ENCODE measurements at regions not wholly inside any gene's neighbourhood (a gene's known extent, or its start where the extent isn't known, plus 50 kb on each side); places are given as distances from the start of the nearest gene placed in this dataset.
"Not testable (repeated sequence)": the region's sequence is repeated elsewhere in the genome, so short reads cannot be mapped to it uniquely, and the experiment has no call there.

GRCh38 chr15:47887241-47887800, 170.0 kb downstream of the SEMA6D start:
- no peak for DNase-seq

DNA sequence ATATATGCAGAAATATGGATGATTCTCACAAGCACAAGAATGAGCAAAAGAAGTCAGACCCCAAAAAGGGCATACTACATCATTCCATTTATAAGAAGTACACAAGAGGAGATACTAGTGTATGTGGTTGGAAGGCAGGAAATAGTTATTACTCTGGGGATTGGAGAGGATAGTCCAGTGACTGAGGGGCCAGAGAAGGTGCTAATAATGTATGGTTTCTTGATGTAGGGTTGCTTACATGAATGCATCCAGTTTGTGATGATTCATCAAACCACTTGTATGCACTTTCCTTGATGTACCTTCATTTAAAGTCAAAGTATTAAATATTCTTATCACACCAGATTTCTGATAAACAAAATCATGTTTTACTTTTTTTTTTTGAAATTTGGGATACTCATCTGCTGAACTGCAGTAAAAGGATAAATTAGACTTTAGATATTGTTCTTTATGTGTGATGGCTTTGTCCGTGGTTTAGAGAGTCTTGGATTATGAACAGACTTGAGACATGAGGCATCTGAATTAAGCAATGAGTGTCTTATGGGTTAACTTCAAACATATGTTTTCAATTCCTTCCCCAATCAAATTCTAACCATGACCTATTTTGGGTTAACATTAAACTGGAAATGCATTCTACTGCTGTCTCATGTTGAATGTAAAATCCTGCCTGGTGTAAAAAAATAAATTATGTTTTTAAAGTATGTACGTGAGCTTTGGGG, 171.2 kb downstream of the SEMA6D start:
- no peak for DNase-seq

DNA sequence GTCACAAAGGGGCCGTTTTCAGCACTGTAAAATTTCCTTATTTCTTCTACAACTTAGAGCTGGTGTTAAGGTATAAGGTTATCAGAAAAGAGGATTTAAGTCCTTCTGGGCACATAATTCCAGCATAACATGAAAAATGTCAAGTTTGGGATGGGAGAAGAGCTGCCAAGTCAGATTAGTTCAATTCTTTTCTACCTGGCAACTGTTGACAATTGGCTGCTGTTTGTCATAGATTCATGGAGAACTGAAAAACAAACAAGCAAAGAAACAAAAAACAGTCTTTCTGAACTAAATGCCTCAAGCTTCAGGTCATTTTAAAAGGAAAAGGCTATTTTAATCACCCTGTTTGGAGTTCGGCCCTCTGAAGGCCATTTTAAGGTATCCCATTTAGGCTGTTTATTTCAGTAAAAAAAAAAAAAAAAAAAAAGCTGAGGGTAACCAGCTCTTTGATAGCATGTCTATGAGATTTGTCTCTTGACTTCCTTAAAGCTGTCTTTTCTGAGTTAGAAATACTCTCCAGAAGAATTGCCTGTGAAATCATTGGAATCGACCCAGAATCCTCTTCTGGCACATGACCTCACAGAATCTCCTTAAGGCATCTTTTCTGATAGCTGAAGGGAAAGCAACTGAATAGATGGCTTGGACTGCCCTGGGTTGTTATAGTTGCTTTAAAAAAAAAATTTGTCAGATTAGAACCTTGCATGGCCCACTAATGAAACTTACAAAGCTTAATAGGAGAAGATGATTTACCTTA, 173.3 kb downstream of the SEMA6D start:
- no peak for DNase-seq

DNA sequence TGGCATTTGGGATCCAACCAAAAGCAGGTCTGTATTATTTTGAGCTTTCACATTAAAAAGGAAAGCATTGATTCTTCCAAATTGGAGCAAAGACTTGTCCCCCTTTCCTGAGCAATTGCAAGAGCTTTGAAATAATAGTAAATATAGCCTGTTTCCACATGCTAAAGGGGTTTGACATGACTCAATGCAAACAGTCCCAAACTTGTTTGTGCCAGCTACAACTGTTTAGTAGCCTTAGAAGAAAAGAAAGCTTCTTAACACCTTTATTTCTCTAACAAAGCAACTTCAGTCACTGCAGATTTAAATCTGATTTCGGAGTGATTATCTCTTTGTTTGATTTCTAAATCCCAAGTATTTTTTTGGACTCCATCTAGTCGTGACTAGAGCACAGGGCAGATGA, 180.2 kb downstream of the SEMA6D start:
- no peak for DNase-seq

GRCh38 chr15:47900751-47901150, 183.4 kb downstream of the SEMA6D start:
- DNase-seq = no peak

DNA sequence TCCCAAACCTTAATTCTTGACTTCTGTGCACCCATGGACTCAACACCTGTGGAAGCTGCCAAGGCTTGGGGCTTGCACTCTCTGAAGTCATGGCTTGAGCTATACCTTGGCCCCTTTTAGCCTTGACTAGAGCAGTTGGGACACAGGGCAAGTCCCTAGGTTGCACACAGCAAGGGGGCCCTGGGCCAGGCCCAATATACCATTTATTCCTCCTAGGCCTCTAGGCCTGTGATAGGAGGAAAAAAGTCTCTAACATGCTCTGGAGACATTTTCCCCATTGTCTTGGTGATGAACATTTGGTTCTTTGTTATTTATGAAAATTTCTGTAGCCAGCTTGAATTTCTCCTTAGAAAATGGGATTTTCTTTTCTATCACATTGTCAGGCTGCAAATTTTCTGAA, 186.1 kb downstream of the SEMA6D start:
- no peak for DNase-seq

- no peak for DNase-seq
Observed at GRCh38 chr15:47908486-47908885, 191.2 kb downstream of the SEMA6D start.

GRCh38 chr15:47908950-47909670, 191.8 kb downstream of the SEMA6D start:
- DNase-seq = no peak

GRCh38 chr15:47912910-47913309, 195.6 kb downstream of the SEMA6D start:
- not testable (repeated sequence) for DNase-seq

GRCh38 chr15:47917881-47918280, 200.6 kb downstream of the SEMA6D start:
- DNase-seq = no peak

- DNase-seq = no peak
Observed at GRCh38 chr15:47918877-47919276, 201.6 kb downstream of the SEMA6D start.

GRCh38 chr15:47924381-47924780, 196.4 kb upstream of the SLC24A5 start:
- DNase-seq = no peak

DNA sequence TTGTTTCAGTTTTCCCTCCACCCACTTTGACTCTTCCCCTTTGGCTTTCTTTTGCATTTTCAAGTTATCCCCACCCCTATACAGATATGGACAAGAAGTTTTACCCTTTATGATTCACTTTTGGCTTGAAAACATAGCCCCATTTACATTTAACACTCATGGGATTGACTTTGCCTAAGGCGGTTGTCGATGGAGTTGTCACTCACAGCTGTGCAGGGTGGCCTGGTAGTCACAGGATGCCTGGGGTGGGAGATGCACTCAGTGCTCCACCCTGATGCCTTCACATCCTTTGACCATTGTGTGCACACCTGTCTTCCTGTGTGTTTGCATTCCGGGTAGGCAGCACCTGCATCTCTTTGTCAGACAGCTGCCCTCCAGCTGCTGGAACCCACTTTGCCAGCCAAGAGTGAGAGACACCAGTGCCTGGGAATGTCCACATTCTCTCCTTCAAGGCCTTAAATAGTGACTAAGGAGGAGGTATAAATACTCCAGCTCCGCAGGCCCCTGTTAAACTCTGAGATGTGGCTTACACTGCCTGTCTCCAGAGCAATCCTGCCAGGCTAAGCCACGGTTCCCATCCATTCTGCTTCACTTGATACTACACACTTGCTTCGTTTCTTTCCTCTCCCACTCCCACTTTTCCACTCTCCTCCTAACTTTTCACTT, 191.5 kb upstream of the SLC24A5 start:
- DNase-seq = no peak

GRCh38 chr15:47932261-47932660, 188.5 kb upstream of the SLC24A5 start:
- no peak for DNase-seq

- DNase-seq = no peak
Observed at GRCh38 chr15:47932951-47933641, 187.7 kb upstream of the SLC24A5 start.

- DNase-seq = no peak
Observed at GRCh38 chr15:47933865-47934264, 186.9 kb upstream of the SLC24A5 start.

DNA sequence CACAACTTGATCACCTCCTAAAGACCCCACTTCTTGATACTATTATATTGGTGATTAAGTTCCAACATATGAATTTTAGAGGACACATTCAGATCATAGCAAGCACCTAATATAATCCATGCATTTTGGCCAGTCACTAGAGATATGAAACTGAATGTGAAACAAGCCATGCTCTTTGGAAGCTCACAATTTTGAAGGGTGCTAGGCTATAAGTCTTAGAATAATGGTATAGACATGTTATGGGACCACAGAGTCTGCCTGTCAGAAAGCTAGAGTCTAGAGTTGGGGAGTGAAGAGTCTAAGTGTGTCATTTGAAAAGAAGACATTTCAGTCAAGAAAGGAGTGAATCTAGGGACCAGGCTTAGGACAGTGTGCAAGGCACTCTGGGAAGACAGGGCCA, 186.4 kb upstream of the SLC24A5 start:
- DNase-seq = no peak

DNA sequence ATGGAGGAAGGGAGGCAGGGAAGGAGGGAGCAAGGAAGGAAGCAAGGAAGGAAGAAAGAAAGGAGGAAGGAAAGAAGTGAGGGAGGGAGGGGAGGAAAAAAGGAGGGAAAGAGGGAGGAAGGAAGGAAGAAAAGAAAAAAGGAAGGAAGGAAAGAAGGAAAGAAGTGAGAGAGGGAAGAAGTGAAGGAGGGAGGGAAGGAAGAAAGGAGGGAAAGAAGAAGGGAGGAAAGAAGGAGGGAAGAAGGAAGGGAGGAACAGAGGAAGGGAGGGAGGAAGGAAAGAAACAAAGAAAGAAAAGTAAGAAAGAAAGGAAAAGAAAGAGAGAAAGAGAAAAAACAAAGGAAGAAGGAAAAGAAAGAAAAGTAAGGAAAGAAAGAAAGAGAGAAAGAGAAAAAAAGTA, 183.0 kb upstream of the SLC24A5 start:
- no peak for DNase-seq

DNA sequence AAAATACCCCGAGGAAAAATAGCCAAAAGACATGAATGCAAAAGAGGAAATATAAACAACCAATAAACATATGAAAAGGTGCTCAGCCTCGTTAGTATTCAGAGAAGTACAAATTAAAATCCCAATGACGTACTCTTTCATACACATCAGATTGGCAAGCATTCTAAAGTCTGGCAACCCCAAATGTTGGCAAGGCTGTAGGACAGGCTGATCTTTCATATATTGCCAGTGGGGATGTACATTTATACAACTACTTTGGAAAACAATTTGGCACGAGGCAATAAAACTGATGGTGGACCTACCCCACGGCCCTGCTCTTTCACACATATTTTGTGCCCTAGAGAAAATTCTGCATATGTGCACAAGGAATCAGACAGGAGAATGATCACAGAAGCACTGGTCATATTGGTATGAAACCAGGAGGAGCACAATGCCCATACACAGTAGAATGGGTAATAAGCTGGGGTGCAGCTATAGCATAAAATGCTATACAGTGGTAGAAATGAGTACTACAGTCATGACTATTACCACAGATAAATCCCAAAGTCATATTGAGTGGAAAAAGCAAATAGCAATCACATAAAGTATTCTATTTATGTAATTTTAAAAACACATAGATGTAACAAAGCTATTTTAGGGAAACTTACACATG, 176.0 kb upstream of the SLC24A5 start:
- no peak for DNase-seq

- DNase-seq = no peak
Observed at GRCh38 chr15:47945872-47946650, 174.7 kb upstream of the SLC24A5 start.

DNA sequence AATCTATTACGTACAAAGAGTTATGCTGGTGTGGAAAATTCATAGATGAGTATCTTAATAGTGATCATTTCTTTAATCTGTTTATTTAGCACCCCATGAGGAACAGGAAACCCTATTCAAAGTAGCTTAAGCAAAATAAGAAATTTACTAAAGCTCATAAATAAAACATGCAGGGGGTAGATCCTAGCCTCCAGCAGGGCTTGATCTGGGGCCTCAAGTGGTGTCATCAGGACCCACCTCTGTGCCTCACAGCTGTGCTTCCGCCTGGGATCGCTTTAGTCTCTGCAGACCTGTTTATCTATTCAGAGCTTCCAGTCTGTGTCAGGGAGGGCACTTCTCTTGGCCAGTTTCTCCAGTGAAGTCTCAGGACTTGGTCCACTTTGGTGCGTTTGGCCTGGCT, 171.0 kb upstream of the SLC24A5 start:
- DNase-seq = no peak

Data from suppressor macrophage (primary cell).